ENCODE measurements at regions not wholly inside any gene's neighbourhood (a gene's known extent, or its start where the extent isn't known, plus 50 kb on each side); places are given as distances from the start of the nearest gene placed in this dataset.

- Mint-ChIP-seq H3K36me3 (ENCODE audit: unreplicated experiment) (no peaks in the 10 kb centered on the region), H3K9me3 (ENCODE audit: unreplicated experiment) (no peaks in the 10 kb centered on the region), H3K27ac (ENCODE audit: unreplicated experiment) (no peak overlapping the region), H3K27me3 (ENCODE audit: unreplicated experiment) (no peaks in the 10 kb centered on the region), H3K4me3 (ENCODE audit: unreplicated experiment) (no peak overlapping the region), H3K4me1 (ENCODE audit: low read depth, unreplicated experiment) (no peaks in the 10 kb centered on the region)
- DNase-seq, result no peak
- TF ChIP-seq CTCF (IDR thresholded peaks at IDR 0.05; ENCODE audit: partially characterized antibody, unreplicated experiment), result no peak
Observed at GRCh38 chr4:59597536-59598329, 1602.4 kb upstream of the ADGRL3 start.

- Mint-ChIP-seq H3K4me1 (ENCODE audit: low read depth, unreplicated experiment) (no peaks in the 10 kb centered on the region), H3K4me3 (ENCODE audit: unreplicated experiment) (no peak overlapping the region), H3K27me3 (ENCODE audit: unreplicated experiment) (no peaks in the 10 kb centered on the region), H3K36me3 (ENCODE audit: unreplicated experiment) (no peaks in the 10 kb centered on the region), H3K9me3 (ENCODE audit: unreplicated experiment) (no peaks in the 10 kb centered on the region), H3K27ac (ENCODE audit: unreplicated experiment) (no peak overlapping the region)
- no peak for TF ChIP-seq CTCF (IDR thresholded peaks at IDR 0.05; ENCODE audit: partially characterized antibody, unreplicated experiment)
- DNase-seq, result no peak
Observed at GRCh38 chr4:59598330-59598618, 1601.9 kb upstream of the ADGRL3 start.

- no peaks in the 10 kb centered on the region for H3K9me3 Mint-ChIP-seq (ENCODE audit: unreplicated experiment)
- no peak overlapping the region for H3K27ac Mint-ChIP-seq (ENCODE audit: unreplicated experiment)
- peaks cover 1% of the 10 kb centered on the region for H3K27me3 Mint-ChIP-seq (ENCODE audit: unreplicated experiment)
- H3K36me3 Mint-ChIP-seq (ENCODE audit: unreplicated experiment), result no peaks in the 10 kb centered on the region
- H3K4me1 Mint-ChIP-seq (ENCODE audit: low read depth, unreplicated experiment), result peaks cover 5% of the 10 kb centered on the region
- no peak overlapping the region for H3K4me3 Mint-ChIP-seq (ENCODE audit: unreplicated experiment)
- TF ChIP-seq CTCF (IDR thresholded peaks at IDR 0.05; ENCODE audit: partially characterized antibody, unreplicated experiment), result no peak
- no peak for DNase-seq
Observed at GRCh38 chr4:59608466-59608865, 1591.7 kb upstream of the ADGRL3 start.

GRCh38 chr4:59612235-59612634 lies 1587.9 kb upstream of the ADGRL3 start:
- Mint-ChIP-seq H3K27me3 (ENCODE audit: unreplicated experiment) (no peaks in the 10 kb centered on the region), H3K4me1 (ENCODE audit: low read depth, unreplicated experiment) (peaks cover 5% of the 10 kb centered on the region), H3K9me3 (ENCODE audit: unreplicated experiment) (no peaks in the 10 kb centered on the region), H3K4me3 (ENCODE audit: unreplicated experiment) (no peak overlapping the region), H3K36me3 (ENCODE audit: unreplicated experiment) (no peaks in the 10 kb centered on the region), H3K27ac (ENCODE audit: unreplicated experiment) (no peak overlapping the region)
- no peak for TF ChIP-seq CTCF (IDR thresholded peaks at IDR 0.05; ENCODE audit: partially characterized antibody, unreplicated experiment)
- no peak for DNase-seq

GRCh38 chr4:59615316-59615715 lies 1584.8 kb upstream of the ADGRL3 start:
- no peak for DNase-seq
- Mint-ChIP-seq H3K4me1 (ENCODE audit: low read depth, unreplicated experiment) (peaks cover 5% of the 10 kb centered on the region), H3K4me3 (ENCODE audit: unreplicated experiment) (no peak overlapping the region), H3K9me3 (ENCODE audit: unreplicated experiment) (no peaks in the 10 kb centered on the region), H3K27me3 (ENCODE audit: unreplicated experiment) (no peaks in the 10 kb centered on the region), H3K36me3 (ENCODE audit: unreplicated experiment) (no peaks in the 10 kb centered on the region), H3K27ac (ENCODE audit: unreplicated experiment) (no peak overlapping the region)
- TF ChIP-seq CTCF (IDR thresholded peaks at IDR 0.05; ENCODE audit: partially characterized antibody, unreplicated experiment), result no peak
